SK-N-SH (cell line): ENCODE measurements at regions not wholly inside any gene's neighbourhood (a gene's known extent, or its start where the extent isn't known, plus 50 kb on each side); places are given as distances from the start of the nearest gene placed in this dataset.

Experiments used
- CTCF ChIA-PET: fragments of 300-600, 350-600 bp; formaldehyde crosslinking; extraction: SDS; loops from one replicate; lab custom pipeline; 2021; lab: Yijun Ruan, JAX
- POLR2A ChIA-PET: fragments of 350-600 bp; sonication (Branson Sonifier 250); formaldehyde crosslinking; extraction: SDS; loops from one replicate; lab custom pipeline; 2020; ENCODE audit warnings: antibody characterized with exemption, inconsistent platforms; lab: Yijun Ruan, JAX
- DNase-seq: peaks from one replicate; pipeline ENCODE4 v3.0.0; 2012
- H2AFZ ChIP-seq: fragments of 200-600 bp; sonication (generic); 2 replicates; pipeline ENCODE4 v1.8.1; 2016; ENCODE audit warnings: antibody characterized with exemption, mild to moderate bottlenecking, low read depth
- H3F3A ChIP-seq: fragments of 200-600 bp; sonication (generic); replicated peaks from 2 replicates; pipeline ENCODE3; 2016; ENCODE audit warnings: antibody characterized with exemption, mild to moderate bottlenecking; ENCODE audit not compliant: insufficient read depth
- H3K27ac ChIP-seq, 2 experiments: fragments of 200-500 bp in 1 of 2; fragments of 200-600 bp in 1 of 2; sonication (Bioruptor generic) in 1 of 2; sonication (generic), shearing (Covaris generic) in 1 of 2; 2 replicates each; pipeline versions ENCODE4 v1.5.1 to v1.6.1; 2014 to 2016; ENCODE audit warnings: low read depth in 2 of 2, inconsistent platforms in 1 of 2, low read length in 1 of 2, mild to moderate bottlenecking in 1 of 2, mixed read lengths in 1 of 2
- H3K27me3 ChIP-seq: fragments of 200-600 bp; sonication (generic), shearing (Covaris generic); 2 replicates; pipeline ENCODE4 v1.6.1; 2016; ENCODE audit warnings: mixed run types; ENCODE audit not compliant: insufficient read depth
- H3K36me3 ChIP-seq, 2 experiments: fragments of 200-500 bp in 1 of 2; fragments of 200-600 bp in 1 of 2; sonication (Bioruptor generic) in 1 of 2; sonication (generic) in 1 of 2; replicated peaks in 1 of 2; 2 replicates each; pipeline versions ENCODE3 to v1.5.1; 2014 to 2016; ENCODE audit warnings: low read length in 1 of 2, mild to moderate bottlenecking in 1 of 2; ENCODE audit not compliant: insufficient read depth in 2 of 2, control insufficient read depth in 1 of 2
- H3K4me1 ChIP-seq, 2 experiments: fragments of 200-500 bp in 1 of 2; fragments of 200-600 bp in 1 of 2; sonication (Bioruptor generic) in 1 of 2; sonication (generic), shearing (Covaris generic) in 1 of 2; 2 replicates each; pipeline versions ENCODE4 v1.5.1 to v1.6.1; 2014 to 2016; ENCODE audit warnings: low read depth in 1 of 2, low read length in 1 of 2, mixed run types in 1 of 2; ENCODE audit not compliant: insufficient read depth in 2 of 2, control insufficient read depth in 1 of 2
- H3K4me2 ChIP-seq: fragments of 200-600 bp; sonication (generic), shearing (Covaris generic); 2 replicates; pipeline ENCODE4 v1.6.1; 2017; ENCODE audit warnings: mixed run types
- H3K4me3 ChIP-seq, 2 experiments: fragments of 200-500 bp in 1 of 2; fragments of 200-600 bp in 1 of 2; sonication (Bioruptor generic) in 1 of 2; sonication (generic), shearing (Covaris generic) in 1 of 2; 2 replicates each; pipeline versions ENCODE4 v1.5.1 to v1.8.1; 2014 to 2016; ENCODE audit warnings: low read depth in 2 of 2, inconsistent platforms in 1 of 2, low read length in 1 of 2, mild to moderate bottlenecking in 1 of 2, mixed read lengths in 1 of 2, moderate library complexity in 1 of 2
- H3K79me2 ChIP-seq: fragments of 200-600 bp; sonication (generic); 2 replicates; pipeline ENCODE4 v1.8.1; 2017; ENCODE audit warnings: mild to moderate bottlenecking; ENCODE audit not compliant: insufficient read depth
- H3K9ac ChIP-seq: fragments of 200-600 bp; sonication (generic); 2 replicates; pipeline ENCODE4 v1.6.1; 2017; ENCODE audit warnings: mixed run types
- H3K9me2 ChIP-seq: fragments of 200-600 bp; sonication (generic); 2 replicates; pipeline ENCODE4 v1.6.1; 2017; ENCODE audit warnings: mixed run types
- H3K9me3 ChIP-seq: fragments of 200-600 bp; sonication (generic); 2 replicates; pipeline ENCODE4 v1.6.1; 2017; ENCODE audit warnings: mixed run types, mild to moderate bottlenecking, moderate library complexity
- H4K20me1 ChIP-seq: fragments of 200-600 bp; sonication (generic); 2 replicates; pipeline ENCODE4 v1.6.1; 2017; ENCODE audit warnings: mild to moderate bottlenecking, mixed run types; ENCODE audit not compliant: insufficient read depth
- CHD2 ChIP-seq: fragments of 150-350 bp; IDR thresholded peaks from 2 replicates; pipeline ENCODE4 v1.6.1; 2018; ENCODE audit warnings: low read length; ENCODE audit not compliant: partially characterized antibody
- ELF1 ChIP-seq: IDR thresholded peaks from 2 replicates; pipeline ENCODE4 v1.4.0; 2012
- FOSL2 ChIP-seq: IDR thresholded peaks from 2 replicates; pipeline ENCODE4 v1.4.0; 2012; ENCODE audit warnings: low read depth, mild to moderate bottlenecking, moderate library complexity, borderline replicate concordance
- FOXJ3 ChIP-seq: sonication (generic); formaldehyde crosslinking; IDR thresholded peaks from 2 replicates; pipeline ENCODE4 v1.5.1; 2020; ENCODE audit warnings: mild to moderate bottlenecking, missing genetic modification reagents
- GABPA ChIP-seq: IDR thresholded peaks from 2 replicates; pipeline ENCODE4 v1.4.0; 2012; ENCODE audit warnings: low read depth, mild to moderate bottlenecking
- JUND ChIP-seq: IDR thresholded peaks from 2 replicates; pipeline ENCODE4 v1.4.0; 2012
- MEF2A ChIP-seq: IDR thresholded peaks from 2 replicates; pipeline ENCODE4 v1.4.0; 2012; ENCODE audit warnings: low read depth, borderline replicate concordance
- MXI1 ChIP-seq: IDR thresholded peaks from 2 replicates; pipeline ENCODE4 v1.6.1; 2012; ENCODE audit warnings: mild to moderate bottlenecking, low read depth, low read length, improper control_type of control experiment
- NFIC ChIP-seq: IDR thresholded peaks from 2 replicates; pipeline ENCODE4 v1.4.0; 2012; ENCODE audit warnings: borderline replicate concordance
- POLR2AphosphoS5 ChIP-seq: IDR thresholded peaks from 2 replicates; pipeline ENCODE4 v1.6.1; 2012; ENCODE audit warnings: low read depth, low read length
- RCOR1 ChIP-seq: fragments of 150-350 bp; IDR thresholded peaks from 2 replicates; pipeline ENCODE4 v1.6.1; 2017; ENCODE audit warnings: antibody characterized with exemption, low read length
- RFX5 ChIP-seq: IDR thresholded peaks from 2 replicates; pipeline ENCODE4 v1.6.1; 2012; ENCODE audit warnings: mild to moderate bottlenecking, improper control_type of control experiment, low read length
- RXRA ChIP-seq: IDR thresholded peaks from 2 replicates; pipeline ENCODE4 v1.4.0; 2012; ENCODE audit warnings: low read depth, mild to moderate bottlenecking, borderline replicate concordance
- SMC3 ChIP-seq: IDR thresholded peaks from 2 replicates; pipeline ENCODE4 v1.6.1; 2012; ENCODE audit warnings: low read depth, low read length, improper control_type of control experiment
- TAF1 ChIP-seq: IDR thresholded peaks from 2 replicates; pipeline ENCODE4 v1.6.1; 2012; ENCODE audit warnings: low read depth, mild to moderate bottlenecking, low read length, moderate library complexity, borderline replicate concordance
- WGBS: methylation state at CpG from one replicate; pipeline ENCODE4 v1.1.6; 2017; ENCODE audit warnings: low lambda C conversion rate; 5-methylcytosine and 5-hydroxymethylcytosine counted together
- TF ChIP-seq, protein P1 (sequence below): fragments of 150-350 bp; IDR thresholded peaks from 2 replicates; pipeline ENCODE4 v1.6.1; 2017; ENCODE audit warnings: antibody characterized with exemption, low read length, low read depth, borderline replicate concordance
- TF ChIP-seq, protein P2 (sequence below): IDR thresholded peaks from 2 replicates; pipeline ENCODE4; 2012
- TF ChIP-seq, protein P3 (sequence below): IDR thresholded peaks from 2 replicates; pipeline ENCODE4 v1.6.1; 2012; ENCODE audit warnings: mild to moderate bottlenecking, low read depth, low read length, moderate library complexity
- TF ChIP-seq, protein P4 (sequence below): fragments of 200-600 bp; sonication (generic); IDR thresholded peaks from 2 replicates; pipeline ENCODE4 v1.6.1; 2017; ENCODE audit warnings: antibody characterized with exemption, mild to moderate bottlenecking, moderate library complexity

DNA sequence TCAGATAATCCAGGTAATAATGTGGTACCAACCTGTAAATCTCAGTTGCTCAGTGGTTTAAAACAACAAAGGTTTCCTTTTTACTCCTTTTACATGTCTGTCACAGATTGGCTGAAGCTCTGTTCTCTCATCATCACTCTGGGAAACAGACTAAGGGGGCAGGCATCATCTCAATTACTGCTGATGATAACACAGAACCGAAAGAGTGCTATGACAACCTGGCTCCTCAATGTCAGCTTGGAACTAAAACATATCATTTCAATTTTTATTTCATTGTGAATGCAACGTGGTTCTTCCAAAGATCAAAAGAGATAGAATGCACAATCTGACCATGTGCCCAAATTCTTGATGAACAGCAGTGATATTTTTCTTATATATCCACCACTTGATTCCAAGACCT, 1315.0 kb upstream of the CDH2 start:
- no peak overlapping the region for H3K9ac ChIP-seq
- POLR2A ChIA-PET, result no interaction called here
- 44% methylated on average over 2 of the region's 2 CpGs for WGBS
- no peak overlapping the region for H2AFZ ChIP-seq
- no peak overlapping the region for H3K4me2 ChIP-seq
- H3K9me3 ChIP-seq, result no peaks in the 10 kb centered on the region
- no peaks in the 10 kb centered on the region for H3K27me3 ChIP-seq
- H3F3A ChIP-seq, result no peaks in the 10 kb centered on the region
- no peak for DNase-seq
- no peaks in the 10 kb centered on the region; a peak in 1 of 4 replicates for H3K4me1 ChIP-seq
- CTCF ChIA-PET, result no interaction called here
- H4K20me1 ChIP-seq, result no peaks in the 10 kb centered on the region
- H3K9me2 ChIP-seq, result no peaks in the 10 kb centered on the region
- no peak overlapping the region for H3K4me3 ChIP-seq
- H3K79me2 ChIP-seq, result no peaks in the 10 kb centered on the region
- H3K27ac ChIP-seq, result no peak overlapping the region
- H3K36me3 ChIP-seq, result no peaks in the 10 kb centered on the region
- TF ChIP-seq POLR2AphosphoS5, result no peak
- no peak for TF ChIP-seq CHD2
- TF ChIP-seq NFIC, result no peak
- TF ChIP-seq MEF2A, result no peak
- no peak for TF ChIP-seq GABPA
- no peak for TF ChIP-seq FOXJ3 (CRISPR knock-in tag)
- TF ChIP-seq TAF1, result no peak
- no peak for TF ChIP-seq RFX5
- no peak for TF ChIP-seq SMC3
- no peak for TF ChIP-seq MXI1
- TF ChIP-seq, protein P1, sequence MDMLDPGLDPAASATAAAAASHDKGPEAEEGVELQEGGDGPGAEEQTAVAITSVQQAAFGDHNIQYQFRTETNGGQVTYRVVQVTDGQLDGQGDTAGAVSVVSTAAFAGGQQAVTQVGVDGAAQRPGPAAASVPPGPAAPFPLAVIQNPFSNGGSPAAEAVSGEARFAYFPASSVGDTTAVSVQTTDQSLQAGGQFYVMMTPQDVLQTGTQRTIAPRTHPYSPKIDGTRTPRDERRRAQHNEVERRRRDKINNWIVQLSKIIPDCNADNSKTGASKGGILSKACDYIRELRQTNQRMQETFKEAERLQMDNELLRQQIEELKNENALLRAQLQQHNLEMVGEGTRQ, result no peak
- TF ChIP-seq, protein P2, sequence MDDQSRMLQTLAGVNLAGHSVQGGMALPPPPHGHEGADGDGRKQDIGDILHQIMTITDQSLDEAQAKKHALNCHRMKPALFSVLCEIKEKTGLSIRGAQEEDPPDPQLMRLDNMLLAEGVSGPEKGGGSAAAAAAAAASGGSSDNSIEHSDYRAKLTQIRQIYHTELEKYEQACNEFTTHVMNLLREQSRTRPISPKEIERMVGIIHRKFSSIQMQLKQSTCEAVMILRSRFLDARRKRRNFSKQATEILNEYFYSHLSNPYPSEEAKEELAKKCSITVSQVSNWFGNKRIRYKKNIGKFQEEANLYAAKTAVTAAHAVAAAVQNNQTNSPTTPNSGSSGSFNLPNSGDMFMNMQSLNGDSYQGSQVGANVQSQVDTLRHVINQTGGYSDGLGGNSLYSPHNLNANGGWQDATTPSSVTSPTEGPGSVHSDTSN, result no peak
- no peak for TF ChIP-seq RCOR1
- no peak for TF ChIP-seq FOSL2
- TF ChIP-seq, protein P3, sequence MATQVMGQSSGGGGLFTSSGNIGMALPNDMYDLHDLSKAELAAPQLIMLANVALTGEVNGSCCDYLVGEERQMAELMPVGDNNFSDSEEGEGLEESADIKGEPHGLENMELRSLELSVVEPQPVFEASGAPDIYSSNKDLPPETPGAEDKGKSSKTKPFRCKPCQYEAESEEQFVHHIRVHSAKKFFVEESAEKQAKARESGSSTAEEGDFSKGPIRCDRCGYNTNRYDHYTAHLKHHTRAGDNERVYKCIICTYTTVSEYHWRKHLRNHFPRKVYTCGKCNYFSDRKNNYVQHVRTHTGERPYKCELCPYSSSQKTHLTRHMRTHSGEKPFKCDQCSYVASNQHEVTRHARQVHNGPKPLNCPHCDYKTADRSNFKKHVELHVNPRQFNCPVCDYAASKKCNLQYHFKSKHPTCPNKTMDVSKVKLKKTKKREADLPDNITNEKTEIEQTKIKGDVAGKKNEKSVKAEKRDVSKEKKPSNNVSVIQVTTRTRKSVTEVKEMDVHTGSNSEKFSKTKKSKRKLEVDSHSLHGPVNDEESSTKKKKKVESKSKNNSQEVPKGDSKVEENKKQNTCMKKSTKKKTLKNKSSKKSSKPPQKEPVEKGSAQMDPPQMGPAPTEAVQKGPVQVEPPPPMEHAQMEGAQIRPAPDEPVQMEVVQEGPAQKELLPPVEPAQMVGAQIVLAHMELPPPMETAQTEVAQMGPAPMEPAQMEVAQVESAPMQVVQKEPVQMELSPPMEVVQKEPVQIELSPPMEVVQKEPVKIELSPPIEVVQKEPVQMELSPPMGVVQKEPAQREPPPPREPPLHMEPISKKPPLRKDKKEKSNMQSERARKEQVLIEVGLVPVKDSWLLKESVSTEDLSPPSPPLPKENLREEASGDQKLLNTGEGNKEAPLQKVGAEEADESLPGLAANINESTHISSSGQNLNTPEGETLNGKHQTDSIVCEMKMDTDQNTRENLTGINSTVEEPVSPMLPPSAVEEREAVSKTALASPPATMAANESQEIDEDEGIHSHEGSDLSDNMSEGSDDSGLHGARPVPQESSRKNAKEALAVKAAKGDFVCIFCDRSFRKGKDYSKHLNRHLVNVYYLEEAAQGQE, result no peak
- TF ChIP-seq JUND, result no peak
- no peak for TF ChIP-seq ELF1
- no peak for TF ChIP-seq RXRA
- TF ChIP-seq, protein P4, sequence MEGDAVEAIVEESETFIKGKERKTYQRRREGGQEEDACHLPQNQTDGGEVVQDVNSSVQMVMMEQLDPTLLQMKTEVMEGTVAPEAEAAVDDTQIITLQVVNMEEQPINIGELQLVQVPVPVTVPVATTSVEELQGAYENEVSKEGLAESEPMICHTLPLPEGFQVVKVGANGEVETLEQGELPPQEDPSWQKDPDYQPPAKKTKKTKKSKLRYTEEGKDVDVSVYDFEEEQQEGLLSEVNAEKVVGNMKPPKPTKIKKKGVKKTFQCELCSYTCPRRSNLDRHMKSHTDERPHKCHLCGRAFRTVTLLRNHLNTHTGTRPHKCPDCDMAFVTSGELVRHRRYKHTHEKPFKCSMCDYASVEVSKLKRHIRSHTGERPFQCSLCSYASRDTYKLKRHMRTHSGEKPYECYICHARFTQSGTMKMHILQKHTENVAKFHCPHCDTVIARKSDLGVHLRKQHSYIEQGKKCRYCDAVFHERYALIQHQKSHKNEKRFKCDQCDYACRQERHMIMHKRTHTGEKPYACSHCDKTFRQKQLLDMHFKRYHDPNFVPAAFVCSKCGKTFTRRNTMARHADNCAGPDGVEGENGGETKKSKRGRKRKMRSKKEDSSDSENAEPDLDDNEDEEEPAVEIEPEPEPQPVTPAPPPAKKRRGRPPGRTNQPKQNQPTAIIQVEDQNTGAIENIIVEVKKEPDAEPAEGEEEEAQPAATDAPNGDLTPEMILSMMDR, result no peak
